GM19468 (cell line): ENCODE measurements at regions not wholly inside any gene's neighbourhood (a gene's known extent, or its start where the extent isn't known, plus 50 kb on each side); places are given as distances from the start of the nearest gene placed in this dataset.

ENCODE experiments used
- ATAC-seq: cut with Tn5 transposase; IDR thresholded peaks from one replicate; pipeline ENCODE4 v1.9.1; 2021; ENCODE audit warnings: mild to moderate bottlenecking, moderate library complexity, moderate number of reproducible peaks; ENCODE audit not compliant: unreplicated experiment; ENCODE audit errors: extremely low read depth

- ATAC-seq = no peak
Observed at GRCh38 chr5:174355208-174355612, 309.7 kb downstream of the NSG2 start.

GRCh38 chr5:174355995-174356394 is 310.5 kb downstream of the NSG2 start:
- ATAC-seq = no peak

GRCh38 chr5:174356536-174356935 is 311.0 kb downstream of the NSG2 start:
- ATAC-seq = no peak

- no peak for ATAC-seq
Observed at GRCh38 chr5:174358276-174358675, 312.8 kb downstream of the NSG2 start.

- ATAC-seq = no peak
Observed at GRCh38 chr5:174359071-174359470, 313.6 kb downstream of the NSG2 start.

- ATAC-seq = no peak
Observed at GRCh38 chr5:174362514-174362913, 317.0 kb downstream of the NSG2 start.

- ATAC-seq = no peak
Observed at GRCh38 chr5:174363934-174364333, 318.4 kb downstream of the NSG2 start.

- no peak for ATAC-seq
Observed at GRCh38 chr5:174364676-174365075, 319.2 kb downstream of the NSG2 start.

GRCh38 chr5:174371600-174372094 is 326.1 kb downstream of the NSG2 start:
- no peak for ATAC-seq

- ATAC-seq = no peak
Observed at GRCh38 chr5:174374206-174374605, 328.7 kb downstream of the NSG2 start.

GRCh38 chr5:174376056-174376455 is 330.6 kb downstream of the NSG2 start:
- no peak for ATAC-seq

- no peak for ATAC-seq
Observed at GRCh38 chr5:174376726-174377373, 331.3 kb downstream of the NSG2 start.

GRCh38 chr5:174378121-174378874 is 332.8 kb downstream of the NSG2 start:
- no peak for ATAC-seq

- ATAC-seq = no peak
Observed at GRCh38 chr5:174380311-174380710, 334.8 kb downstream of the NSG2 start.

- ATAC-seq = no peak
Observed at GRCh38 chr5:174381241-174381640, 335.7 kb downstream of the NSG2 start.

GRCh38 chr5:174383210-174384167 is 338.0 kb downstream of the NSG2 start:
- ATAC-seq = no peak

- no peak for ATAC-seq
Observed at GRCh38 chr5:174384509-174384947, 339.0 kb downstream of the NSG2 start.

- no peak for ATAC-seq
Observed at GRCh38 chr5:174386306-174386705, 338.1 kb upstream of the MSX2 start.

GRCh38 chr5:174386846-174387245 is 337.5 kb upstream of the MSX2 start:
- ATAC-seq = no peak

GRCh38 chr5:174387448-174387847 is 336.9 kb upstream of the MSX2 start:
- no peak for ATAC-seq
